Thoracic aorta (tissue), 2 donors: ENCODE measurements at regions not wholly inside any gene's neighbourhood (a gene's known extent, or its start where the extent isn't known, plus 50 kb on each side); places are given as distances from the start of the nearest gene placed in this dataset.
A peak's percentile ranks its signal among the peaks of the same experiment; 100 is the strongest.

Experiments
- ATAC-seq: fragments of 150-250 bp; one replicate; pipeline ENCODE4 v1.8.0; 2017; ENCODE audit warnings: low read depth; ENCODE audit not compliant: insufficient number of reproducible peaks, low FRiP score
- DNase-seq: peaks from one replicate; pipeline ENCODE4 v3.0.0-alpha.2; 2020; ENCODE audit warnings: low spot score
- H3K27ac ChIP-seq, 2 donors: fragments of 200-600 bp; sonication (generic); 1 replicate in 1 of 2; 2 replicates in 1 of 2; pipeline ENCODE4 v1.5.1; 2016; ENCODE audit warnings: mild to moderate bottlenecking in 2 of 2, moderate library complexity in 2 of 2
- H3K27me3 ChIP-seq: fragments of 200-600 bp; sonication (generic); replicated peaks from 2 replicates; pipeline ENCODE4 v1.6.0; 2016; ENCODE audit warnings: mild to moderate bottlenecking; ENCODE audit not compliant: insufficient read depth
- H3K36me3 ChIP-seq: fragments of 200-600 bp; sonication (generic); one replicate; pipeline ENCODE4 v1.5.1; 2016
- H3K4me1 ChIP-seq, 2 donors: fragments of 200-600 bp; sonication (generic); 1 replicate in 1 of 2; 2 replicates in 1 of 2; pipeline versions ENCODE4 v1.5.1 to v1.6.0; 2016; ENCODE audit warnings: low read depth in 2 of 2, mild to moderate bottlenecking in 1 of 2; ENCODE audit not compliant: control insufficient read depth in 1 of 2
- H3K4me3 ChIP-seq: fragments of 200-600 bp; sonication (generic); 2 replicates; pipeline ENCODE4 v1.5.1; 2016; ENCODE audit warnings: mild to moderate bottlenecking
- H3K9me3 ChIP-seq: fragments of 200-600 bp; sonication (generic); 2 replicates; pipeline ENCODE4 v1.5.1; 2016
- TF ChIP-seq, protein P1 (sequence below): fragments of 200-600 bp; sonication (generic); IDR thresholded peaks from one replicate; pipeline ENCODE4 v1.5.1; 2019; ENCODE audit warnings: antibody characterized with exemption

DNA sequence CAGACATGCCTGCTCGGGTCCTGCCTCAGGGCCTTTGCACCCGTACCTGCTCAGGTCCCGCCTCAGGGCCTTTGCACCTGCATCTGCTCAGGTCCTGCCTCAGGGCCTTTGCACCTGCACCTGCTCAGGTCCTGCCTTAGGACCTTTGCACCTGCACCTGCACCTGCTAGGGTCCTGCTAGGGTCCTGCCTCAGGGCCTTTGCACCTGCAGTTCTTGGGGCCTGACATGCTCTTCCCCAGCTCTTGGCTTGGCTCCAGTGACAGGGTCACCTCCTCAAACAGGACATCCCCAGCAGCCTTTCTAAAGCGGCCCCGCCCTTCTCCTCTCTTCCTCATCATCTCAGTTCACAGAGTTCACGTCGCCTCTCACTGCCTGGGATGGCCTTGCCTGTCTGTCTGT is 54.9 kb upstream of the NCOR2 start:
- peaks cover 27 to 46% of the 10 kb centered on the region in 2 donors for H3K4me1 ChIP-seq
- ATAC-seq (no peak), DNase-seq (no peak)
- no peaks in the 10 kb centered on the region for H3K27me3 ChIP-seq
- no peaks in the 10 kb centered on the region for H3K9me3 ChIP-seq
- TF ChIP-seq, protein P1, sequence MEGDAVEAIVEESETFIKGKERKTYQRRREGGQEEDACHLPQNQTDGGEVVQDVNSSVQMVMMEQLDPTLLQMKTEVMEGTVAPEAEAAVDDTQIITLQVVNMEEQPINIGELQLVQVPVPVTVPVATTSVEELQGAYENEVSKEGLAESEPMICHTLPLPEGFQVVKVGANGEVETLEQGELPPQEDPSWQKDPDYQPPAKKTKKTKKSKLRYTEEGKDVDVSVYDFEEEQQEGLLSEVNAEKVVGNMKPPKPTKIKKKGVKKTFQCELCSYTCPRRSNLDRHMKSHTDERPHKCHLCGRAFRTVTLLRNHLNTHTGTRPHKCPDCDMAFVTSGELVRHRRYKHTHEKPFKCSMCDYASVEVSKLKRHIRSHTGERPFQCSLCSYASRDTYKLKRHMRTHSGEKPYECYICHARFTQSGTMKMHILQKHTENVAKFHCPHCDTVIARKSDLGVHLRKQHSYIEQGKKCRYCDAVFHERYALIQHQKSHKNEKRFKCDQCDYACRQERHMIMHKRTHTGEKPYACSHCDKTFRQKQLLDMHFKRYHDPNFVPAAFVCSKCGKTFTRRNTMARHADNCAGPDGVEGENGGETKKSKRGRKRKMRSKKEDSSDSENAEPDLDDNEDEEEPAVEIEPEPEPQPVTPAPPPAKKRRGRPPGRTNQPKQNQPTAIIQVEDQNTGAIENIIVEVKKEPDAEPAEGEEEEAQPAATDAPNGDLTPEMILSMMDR: no peak
- no peak overlapping the region for H3K27ac ChIP-seq
- no peak overlapping the region for H3K4me3 ChIP-seq
- H3K36me3 ChIP-seq: no peaks in the 10 kb centered on the region

DNA sequence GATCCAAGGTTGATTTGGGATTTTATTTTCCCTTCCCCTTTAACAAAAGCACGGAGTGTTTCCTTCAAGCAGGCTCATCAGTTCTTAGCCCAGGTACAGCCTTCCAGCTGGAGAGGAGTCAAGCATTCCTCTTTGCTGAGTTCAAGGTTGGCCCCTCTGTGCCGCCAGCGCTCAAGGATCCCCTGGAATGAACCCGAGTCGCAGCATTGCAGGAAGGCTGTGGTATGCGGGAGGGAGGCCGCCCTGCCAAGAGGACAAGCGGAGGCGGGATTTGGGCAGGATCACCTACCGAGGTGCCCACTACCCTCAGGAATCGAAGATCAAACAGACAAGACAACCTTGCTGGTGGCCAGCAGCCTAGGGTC is 53.9 kb upstream of the NCOR2 start:
- ATAC-seq (peak; percentile 67), DNase-seq (peak; percentile 48)
- TF ChIP-seq, protein P1: no peak
- H3K27ac ChIP-seq: peak overlapping the region; percentile 58 to 82
- H3K4me3 ChIP-seq: peak overlapping the region; percentile 45
- H3K27me3 ChIP-seq: no peaks in the 10 kb centered on the region
- H3K9me3 ChIP-seq: no peaks in the 10 kb centered on the region
- peaks cover 18 to 37% of the 10 kb centered on the region in 2 donors for H3K4me1 ChIP-seq
- no peaks in the 10 kb centered on the region for H3K36me3 ChIP-seq

DNA sequence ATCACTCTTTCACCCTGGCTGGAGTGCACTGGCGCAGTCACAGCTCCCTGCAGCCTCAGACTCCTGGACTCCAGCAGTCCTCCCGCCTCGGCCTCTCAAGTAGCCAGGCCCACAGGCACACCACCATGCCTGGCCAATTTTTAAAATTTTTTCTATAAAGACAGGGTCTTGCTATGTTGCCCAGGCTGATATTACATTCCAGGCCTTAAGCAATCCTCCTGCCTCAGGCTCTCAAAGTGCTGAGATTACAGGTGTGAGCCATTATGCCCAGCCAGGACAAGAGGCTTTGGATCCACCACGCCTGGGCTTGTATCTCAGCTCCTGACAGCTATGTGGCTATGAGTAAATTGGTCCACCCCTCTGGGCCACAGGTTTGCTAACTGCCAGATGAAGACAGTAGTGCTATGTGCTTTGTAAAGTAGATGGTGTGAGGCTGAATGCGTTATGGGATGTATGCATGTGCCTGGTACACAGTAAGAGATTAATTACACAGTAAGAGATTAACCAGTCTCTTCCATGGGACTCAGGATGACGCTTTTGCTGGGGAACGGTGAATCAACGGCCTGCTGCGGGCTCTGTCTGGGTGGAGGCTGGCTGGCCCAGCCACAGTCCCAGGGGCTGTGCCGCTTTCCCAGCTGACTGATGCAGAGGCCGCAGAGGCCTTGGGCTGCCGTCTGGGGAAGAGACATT is 53.3 kb upstream of the NCOR2 start:
- TF ChIP-seq, protein P1: no peak
- peak overlapping the region; percentile 53 to 82 for H3K27ac ChIP-seq
- H3K4me1 ChIP-seq: peaks cover 13 to 32% of the 10 kb centered on the region in 2 donors
- H3K27me3 ChIP-seq: no peaks in the 10 kb centered on the region
- H3K9me3 ChIP-seq: no peaks in the 10 kb centered on the region
- H3K4me3 ChIP-seq: peak overlapping the region; percentile 45
- H3K36me3 ChIP-seq: no peaks in the 10 kb centered on the region
- ATAC-seq (no peak), DNase-seq (no peak)

DNA sequence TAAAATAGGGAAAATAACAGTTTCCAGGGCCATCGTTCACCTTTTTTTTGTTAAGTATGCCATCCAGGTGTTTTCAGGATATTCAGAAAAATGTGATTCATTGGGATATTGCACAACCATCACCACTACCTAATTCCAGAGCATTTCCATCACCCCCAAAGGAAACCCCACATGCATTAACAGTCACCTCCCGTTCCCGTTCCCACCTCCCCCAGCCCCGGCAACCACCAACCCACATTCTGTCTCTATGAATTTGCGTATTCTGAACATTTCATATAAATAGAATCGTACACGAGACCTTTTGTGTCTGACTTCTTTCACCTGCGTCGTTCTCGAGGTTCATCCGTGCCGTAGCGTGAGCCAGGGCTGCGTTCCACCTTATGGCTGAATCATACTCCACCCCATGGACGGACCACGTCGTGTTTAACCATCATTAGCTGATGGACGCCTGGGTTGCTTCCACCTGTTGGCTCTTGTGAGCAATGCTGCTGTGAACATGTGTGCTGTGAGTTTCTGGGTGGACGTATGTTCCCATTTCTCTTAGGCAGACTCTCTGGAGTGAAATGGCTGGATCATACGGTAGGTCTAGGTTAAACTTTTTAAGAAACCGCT is 51.0 kb upstream of the NCOR2 start:
- H3K4me1 ChIP-seq: peaks cover 13 to 23% of the 10 kb centered on the region in 2 donors
- no peak overlapping the region for H3K27ac ChIP-seq
- TF ChIP-seq, protein P1: no peak
- DNase-seq: no peak
- no peak overlapping the region for H3K4me3 ChIP-seq
- no peaks in the 10 kb centered on the region for H3K9me3 ChIP-seq
- no peaks in the 10 kb centered on the region for H3K27me3 ChIP-seq
- no peaks in the 10 kb centered on the region for H3K36me3 ChIP-seq
- ATAC-seq: no peak

DNA sequence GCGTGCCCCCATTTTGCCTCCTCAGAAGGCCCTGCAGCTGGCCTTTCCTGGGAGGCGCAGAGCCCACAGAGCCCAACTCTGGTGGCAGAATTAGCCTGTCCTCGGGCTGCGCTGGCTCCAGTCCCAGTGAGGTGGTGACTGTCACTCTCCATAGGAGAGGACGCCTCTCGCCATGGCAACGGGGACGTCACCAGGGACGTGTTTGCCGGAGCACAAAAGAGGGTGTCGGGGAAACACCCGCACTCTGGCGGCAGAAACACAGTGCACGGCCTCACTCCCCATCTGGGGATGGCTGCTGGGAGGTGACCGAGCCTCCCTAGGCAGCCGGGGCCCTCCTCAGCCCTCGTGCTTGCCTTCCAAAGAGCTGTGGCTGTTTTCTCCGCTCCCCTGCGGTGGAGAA is 50.2 kb upstream of the NCOR2 start:
- DNase-seq (no peak), ATAC-seq (no peak)
- no peaks in the 10 kb centered on the region for H3K36me3 ChIP-seq
- no peak overlapping the region for H3K4me3 ChIP-seq
- H3K27ac ChIP-seq: no peak overlapping the region
- TF ChIP-seq, protein P1: no peak
- no peaks in the 10 kb centered on the region for H3K9me3 ChIP-seq
- peaks cover 13 to 23% of the 10 kb centered on the region in 2 donors for H3K4me1 ChIP-seq
- H3K27me3 ChIP-seq: no peaks in the 10 kb centered on the region
